HG02678 (cell line): ENCODE measurements at regions not wholly inside any gene's neighbourhood (a gene's known extent, or its start where the extent isn't known, plus 50 kb on each side); places are given as distances from the start of the nearest gene placed in this dataset.

ENCODE experiments used
- ATAC-seq: cut with Tn5 transposase; IDR thresholded peaks from one replicate; pipeline ENCODE4 v1.9.1; 2021; ENCODE audit warnings: mild to moderate bottlenecking, moderate library complexity; ENCODE audit not compliant: unreplicated experiment

DNA sequence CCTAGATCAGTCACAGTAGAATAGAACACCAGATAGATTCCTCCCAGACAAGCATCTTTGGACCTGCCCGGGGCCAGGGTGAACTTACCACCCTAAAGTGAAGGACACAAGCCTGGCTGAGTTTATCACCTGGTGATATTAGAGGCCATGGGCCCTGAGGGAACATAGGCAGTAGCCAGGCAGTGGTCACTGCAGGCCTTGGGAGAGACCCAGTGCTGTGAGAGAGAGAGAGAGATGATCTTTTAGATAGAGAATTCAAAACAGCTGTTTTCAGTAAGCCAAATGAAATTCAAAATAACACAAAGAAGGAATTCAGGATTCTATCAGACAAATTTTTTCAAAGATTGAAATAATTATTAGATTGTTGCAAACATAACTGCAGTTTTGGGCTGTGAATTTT, 1679.9 kb downstream of the EFNB2 start:
- ATAC-seq, result no peak

GRCh38 chr13:104854698-104855097, 1680.8 kb downstream of the EFNB2 start:
- no peak for ATAC-seq

DNA sequence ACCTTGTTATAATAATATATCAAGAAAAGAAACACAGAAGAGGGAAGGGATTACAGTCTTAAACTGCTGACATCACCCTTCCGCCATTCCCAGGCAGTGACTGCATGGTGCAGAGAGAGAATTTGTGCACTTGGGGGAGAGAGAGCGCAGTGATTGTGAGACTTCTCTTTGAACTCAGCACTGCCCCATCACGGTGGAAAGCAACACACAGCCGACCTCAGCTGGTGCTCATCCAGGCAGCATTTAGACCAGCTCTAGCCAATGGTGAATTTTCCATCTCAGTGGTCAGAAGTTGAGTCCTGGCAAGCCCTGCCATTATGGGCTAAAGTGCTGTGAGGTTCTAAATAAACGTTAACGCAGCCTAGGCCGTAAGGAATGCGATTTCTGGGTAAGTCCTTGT, 1681.5 kb downstream of the EFNB2 start:
- no peak for ATAC-seq

GRCh38 chr13:104847922-104848321, 1687.5 kb downstream of the EFNB2 start:
- ATAC-seq, result no peak

GRCh38 chr13:104843401-104843800, 1692.1 kb downstream of the EFNB2 start:
- no peak for ATAC-seq

DNA sequence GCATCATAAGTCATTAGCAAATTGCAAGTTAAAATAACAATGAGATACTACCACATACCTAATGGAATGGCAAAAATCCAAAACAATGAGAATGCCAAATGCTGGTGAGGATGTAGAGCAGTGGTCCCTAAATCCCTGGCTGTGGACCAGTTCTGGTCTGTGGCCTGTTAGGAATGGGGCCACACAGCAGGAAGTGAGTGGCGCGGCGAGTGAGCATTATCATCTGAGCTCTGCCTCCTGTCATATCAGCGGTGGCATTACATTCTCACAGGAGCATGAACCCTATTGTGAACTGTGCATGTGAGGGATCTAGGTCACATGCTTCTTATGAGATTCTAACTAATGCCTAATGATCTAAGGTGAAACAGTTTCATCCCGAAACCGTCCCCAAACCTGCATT, 1694.4 kb downstream of the EFNB2 start:
- ATAC-seq, result no peak

DNA sequence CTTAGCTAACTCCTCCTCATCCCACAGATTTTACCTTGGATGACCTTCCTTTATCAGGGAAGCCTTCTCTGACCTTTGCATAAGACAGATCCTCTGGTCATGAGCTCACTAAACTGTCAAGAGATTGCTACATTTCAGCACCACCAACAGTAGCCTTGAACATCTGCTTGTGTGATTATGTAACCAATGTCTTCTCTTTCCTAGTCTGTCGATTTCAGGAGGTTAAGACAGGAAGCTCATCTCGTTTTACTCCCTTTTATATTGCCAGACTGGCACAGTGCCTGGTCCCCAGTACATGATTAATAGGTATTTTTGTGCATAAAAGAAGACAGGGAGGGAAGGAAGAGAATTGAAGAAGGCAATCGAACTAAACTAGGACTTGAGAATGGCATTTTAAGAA, 1697.7 kb downstream of the EFNB2 start:
- ATAC-seq, result no peak

- ATAC-seq, result no peak
These were observed 1702.2 kb downstream of the EFNB2 start for GRCh38 chr13:104833221-104833620.

GRCh38 chr13:104832231-104832630, 1703.2 kb downstream of the EFNB2 start:
- no peak for ATAC-seq

DNA sequence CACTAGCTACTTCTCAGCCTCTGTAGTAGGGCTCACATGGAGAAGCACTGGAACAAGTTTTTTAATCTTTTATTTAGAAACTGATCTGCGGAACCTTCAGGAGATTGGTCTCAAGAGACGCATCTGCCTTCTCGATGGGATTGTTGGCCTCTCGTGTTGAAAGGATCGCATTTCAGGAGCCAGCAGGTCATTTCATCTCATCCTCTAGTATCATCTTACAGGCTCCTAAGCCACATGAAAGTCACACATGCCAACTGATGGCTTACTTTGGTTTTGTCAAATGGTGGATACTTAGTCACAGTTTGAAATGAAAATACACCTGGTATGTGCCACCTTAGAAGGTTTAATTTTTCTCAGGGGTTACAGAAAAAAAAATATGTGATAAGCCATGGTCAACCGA, 1703.6 kb downstream of the EFNB2 start:
- ATAC-seq, result no peak

DNA sequence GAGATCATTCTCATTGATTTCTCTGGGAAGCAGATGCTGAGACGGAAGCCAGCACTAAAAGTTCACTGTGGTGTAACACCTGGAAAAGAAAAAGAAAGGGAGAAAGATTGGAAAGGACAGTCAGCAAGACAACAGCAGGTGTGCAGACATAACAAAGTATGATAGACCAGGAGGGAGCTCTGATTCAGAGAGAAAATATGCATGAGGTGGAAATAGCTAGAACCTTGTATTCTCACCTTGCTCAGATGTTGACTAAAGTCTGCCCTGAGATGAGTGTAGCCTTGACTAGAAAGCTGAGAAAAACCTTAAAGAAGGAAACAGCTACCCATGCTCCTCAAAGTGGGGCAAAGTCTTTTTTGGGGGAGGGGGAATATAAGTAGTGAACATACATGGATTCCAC, 1711.8 kb downstream of the EFNB2 start:
- ATAC-seq, result no peak

GRCh38 chr13:104823071-104823470, 1712.4 kb downstream of the EFNB2 start:
- no peak for ATAC-seq

GRCh38 chr13:104817271-104817670, 1718.2 kb downstream of the EFNB2 start:
- ATAC-seq, result no peak

DNA sequence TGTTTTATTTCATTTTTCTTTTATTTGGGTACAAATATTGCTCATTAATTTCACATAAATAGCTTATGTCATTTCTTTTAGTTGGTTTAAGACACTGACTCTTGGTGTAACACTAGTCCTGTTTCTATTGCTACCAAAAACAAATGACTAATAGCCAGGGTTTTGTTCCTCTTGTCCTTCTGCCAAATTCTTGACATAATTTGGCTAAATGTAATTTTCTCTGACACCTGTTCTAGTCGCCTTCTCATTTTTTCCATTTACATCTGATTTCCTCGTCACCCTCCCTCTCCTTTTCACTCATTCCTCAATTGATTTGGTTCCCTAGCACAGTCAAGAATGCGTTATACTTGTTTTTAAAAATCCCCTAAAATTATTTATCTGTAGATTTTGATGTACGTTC, 1718.7 kb downstream of the EFNB2 start:
- no peak for ATAC-seq

GRCh38 chr13:104810242-104810641, 1725.2 kb downstream of the EFNB2 start:
- ATAC-seq, result no peak

- ATAC-seq, result no peak
These were observed 1726.0 kb downstream of the EFNB2 start for GRCh38 chr13:104809483-104809882.

DNA sequence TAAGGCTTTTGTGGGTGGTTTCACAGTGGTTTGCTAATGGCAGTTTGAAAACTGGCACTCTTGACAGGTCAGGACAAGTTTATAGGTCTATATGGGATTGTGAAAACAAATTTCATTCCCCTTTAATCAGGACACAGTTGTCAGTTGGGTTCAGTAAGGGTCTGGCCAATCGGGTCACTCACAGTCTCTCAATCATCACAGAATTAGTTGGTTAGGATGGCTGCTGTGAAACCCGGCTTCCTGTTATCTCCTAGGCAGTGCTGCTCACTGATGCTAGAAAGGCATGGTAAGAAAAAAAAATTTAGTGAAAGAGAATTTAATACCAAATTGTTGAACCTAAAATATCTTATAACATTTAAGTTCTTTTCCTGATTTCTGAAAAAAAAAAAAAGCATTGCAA, 1730.1 kb downstream of the EFNB2 start:
- no peak for ATAC-seq

DNA sequence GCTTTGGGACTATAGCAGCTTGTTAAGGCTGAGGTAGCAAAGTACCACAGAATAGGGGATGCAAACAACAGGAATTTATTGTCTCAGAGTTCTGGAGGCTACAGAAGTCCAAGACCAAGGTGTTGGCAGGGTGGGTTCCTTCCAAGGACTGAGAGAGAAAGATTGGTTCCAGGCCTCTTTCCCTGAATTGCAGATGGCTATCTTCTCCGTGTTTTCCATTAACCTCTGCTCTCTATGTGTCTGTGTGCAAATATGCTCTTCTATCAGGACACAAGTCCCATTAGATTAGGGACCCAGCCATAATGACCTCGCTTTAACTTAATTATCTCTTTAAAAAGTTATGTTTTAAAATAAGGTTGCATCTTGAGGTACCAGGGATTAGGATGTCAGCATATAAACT, 1732.9 kb upstream of the SLC10A2 start:
- no peak for ATAC-seq

DNA sequence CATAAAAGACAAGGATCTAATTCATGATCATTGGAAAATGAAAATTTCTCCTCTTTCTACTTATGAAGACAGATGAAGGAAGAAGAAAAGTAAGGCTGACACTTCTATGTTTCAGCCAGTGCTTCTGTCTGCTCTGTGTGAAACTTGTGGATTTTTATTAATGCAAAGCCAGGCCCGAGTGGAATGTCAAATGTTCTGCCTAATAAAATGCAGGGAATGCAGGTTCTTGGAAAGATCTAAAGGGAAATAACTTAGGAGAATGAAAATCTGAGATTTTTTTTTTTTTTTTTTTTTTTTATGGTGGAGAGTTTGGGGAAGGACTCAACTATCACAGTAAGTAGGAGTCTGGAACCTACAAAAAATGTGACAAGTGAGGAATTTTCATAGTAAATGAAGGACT, 1732.3 kb upstream of the SLC10A2 start:
- no peak for ATAC-seq

- ATAC-seq, result no peak
These were observed 1730.4 kb upstream of the SLC10A2 start for GRCh38 chr13:104796581-104796980.

GRCh38 chr13:104785952-104786351, 1719.7 kb upstream of the SLC10A2 start:
- no peak for ATAC-seq

- no peak for ATAC-seq
These were observed 1718.7 kb upstream of the SLC10A2 start for GRCh38 chr13:104784891-104785290.

- no peak for ATAC-seq
These were observed 1716.5 kb upstream of the SLC10A2 start for GRCh38 chr13:104782741-104783140.
